Heart left ventricle (tissue), 16 donors: ENCODE measurements at regions not wholly inside any gene's neighbourhood (a gene's known extent, or its start where the extent isn't known, plus 50 kb on each side); places are given as distances from the start of the nearest gene placed in this dataset.

ENCODE experiments used
- ATAC-seq, 4 donors: fragments of 200-7000 bp; cut with Tn5 transposase; one replicate each; pipeline ENCODE4 v1.9.1; 2020 to 2022; ENCODE audit warnings: moderate library complexity in 4 of 4, mild to moderate bottlenecking in 3 of 4, moderate number of reproducible peaks in 1 of 4
- DNase-seq, 5 donors: peaks; one replicate each; pipeline ENCODE4 v3.0.0-alpha.2; 2020
- H3K27ac ChIP-seq, 12 donors: fragments of 200-600 bp; sonication (generic) in 4 of 12; one replicate each; pipeline versions ENCODE4 v1.5.0 to v1.8.0; 2016 to 2022; ENCODE audit warnings: mild to moderate bottlenecking in 2 of 12
- H3K27me3 ChIP-seq, 9 donors: fragments of 200-600 bp; sonication (generic) in 2 of 9; one replicate each; pipeline versions ENCODE4 v1.5.1 to v1.8.0; 2016 to 2022; ENCODE audit warnings: mild to moderate bottlenecking in 3 of 9
- H3K36me3 ChIP-seq, 9 donors: fragments of 200-600 bp; sonication (generic) in 2 of 9; one replicate each; pipeline versions ENCODE4 v1.5.0 to v1.8.0; 2018 to 2022; ENCODE audit warnings: mild to moderate bottlenecking in 2 of 9
- H3K4me1 ChIP-seq, 12 donors: fragments of 200-600 bp; sonication (generic) in 4 of 12; one replicate each; pipeline versions ENCODE4 v1.5.0 to v1.8.0; 2016 to 2022; ENCODE audit warnings: mild to moderate bottlenecking in 3 of 12
- H3K4me3 ChIP-seq, 12 donors: fragments of 200-600 bp; sonication (generic) in 4 of 12; one replicate each; pipeline versions ENCODE4 v1.5.0 to v1.8.0; 2017 to 2022; ENCODE audit warnings: mild to moderate bottlenecking in 9 of 12, moderate library complexity in 4 of 12
- H3K9me3 ChIP-seq, 12 donors: fragments of 200-600 bp; sonication (generic) in 4 of 12; one replicate each; pipeline versions ENCODE4 v1.5.0 to v1.8.0; 2016 to 2022; ENCODE audit warnings: mild to moderate bottlenecking in 1 of 12
- POLR2A ChIP-seq, 2 donors: fragments of 450-650 bp; IDR thresholded peaks; one replicate each; pipeline ENCODE4 v1.6.1; 2017; ENCODE audit warnings: antibody characterized with exemption in 2 of 2, mild to moderate bottlenecking in 2 of 2, moderate library complexity in 2 of 2
- WGBS, 4 donors: extraction: QIAGEN DNeasy Blood & Tissue Kit in 2 of 4; methylation state at CpG; one replicate each; pipeline versions ENCODE4 v1.1.5 to v1.1.7; 2013 to 2018; 5-methylcytosine and 5-hydroxymethylcytosine counted together
- intact Hi-C, 10 donors: fragments of 100-400 bp; cut with DNase I; formaldehyde crosslinking; loops; one replicate each; pipeline versions ENCODE4 v1.11.1 to v1.14.2; 2022
- TF ChIP-seq, protein P1 (sequence below), 12 donors: fragments of 200-600 bp; sonication (generic) in 4 of 12; IDR thresholded peaks; one replicate each; pipeline versions ENCODE4 v1.5.0 to v1.8.0; 2018 to 2022; ENCODE audit warnings: antibody characterized with exemption in 12 of 12, mild to moderate bottlenecking in 5 of 12
- donor health status: ischemic (EF 13 %, LVEDD 7.1; RV severe dilation, severe dysfunction).
- donor health status: healthy with polysubstance abuse.
- donor health status: DM: no; HTN: yes; CAD: no.
- donor health status: DM: no; HTN: no; CAD: no.
- donor health status: ischemic (EF 25% LVEDD 6.9; RV normal size, moderate dysfunction).
- donor health status: ischemic (EF 25% LVEDD 5.7; RV mildly dilated, moderate dysfunction).
- donor health status: healthy.
- donor health status: DM: yes; HTN: yes; CAD: no.
- donor health status: ischemic (EF 35%, LVEDD 5.7; RV mildly dilated, moderate dysfunction).
- donor health status: nonischemic (EF 11% LVEDD 7.7; RV severe dilation, severe dysfunction).
- donor health status: DM: yes; HTN: yes; CAD: no.
- donor health status: PGD.
- donor health status: ischemic (EF 29% LVEDD 5.4; RV normal size, mild dysfunction).
- donor health status: nonischemic (EF 23%, LVEDD 6.1; RV moderate dilation, normal function).

DNA sequence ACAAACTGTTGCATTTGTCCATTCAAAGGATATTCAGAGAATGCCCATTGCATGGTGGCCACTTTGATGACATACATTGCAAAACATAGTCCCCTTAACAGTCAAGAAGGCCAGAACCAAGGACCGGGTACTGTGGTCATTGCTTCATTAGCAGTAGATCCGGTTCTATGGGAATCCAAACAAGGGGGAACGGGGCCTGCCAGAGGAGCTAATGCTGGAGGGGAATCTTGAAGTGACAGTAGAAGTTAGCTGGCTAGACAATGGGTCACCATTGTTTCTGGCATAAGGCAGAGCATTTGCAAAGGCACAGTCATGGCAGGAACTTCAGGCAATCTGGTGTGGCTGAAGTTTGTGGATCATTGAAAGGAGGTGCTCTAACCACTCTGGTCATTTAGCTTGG is 279.7 kb downstream of the SS18 start:
- intact Hi-C loops, result loop anchor here in 1 of 10 donors (10.0 kb wide), 1 partner anchor 276 kb away; no protein-coding TSS in a partner anchor
- H3K36me3 ChIP-seq, result no peaks in the 10 kb centered on the region
- no peaks in the 10 kb centered on the region for H3K4me1 ChIP-seq
- H3K27ac ChIP-seq, result no peak overlapping the region
- 91 to 98% (median 93%) methylated on average over 3 of the region's 3 CpGs for WGBS, 4 donors
- H3K9me3 ChIP-seq, result no peaks in the 10 kb centered on the region
- no peaks in the 10 kb centered on the region for H3K27me3 ChIP-seq
- DNase-seq, result no peak
- ATAC-seq, result no peak
- no peak overlapping the region for H3K4me3 ChIP-seq
- no peak for TF ChIP-seq POLR2A (IDR thresholded peaks at IDR 0.05)
- TF ChIP-seq, protein P1, sequence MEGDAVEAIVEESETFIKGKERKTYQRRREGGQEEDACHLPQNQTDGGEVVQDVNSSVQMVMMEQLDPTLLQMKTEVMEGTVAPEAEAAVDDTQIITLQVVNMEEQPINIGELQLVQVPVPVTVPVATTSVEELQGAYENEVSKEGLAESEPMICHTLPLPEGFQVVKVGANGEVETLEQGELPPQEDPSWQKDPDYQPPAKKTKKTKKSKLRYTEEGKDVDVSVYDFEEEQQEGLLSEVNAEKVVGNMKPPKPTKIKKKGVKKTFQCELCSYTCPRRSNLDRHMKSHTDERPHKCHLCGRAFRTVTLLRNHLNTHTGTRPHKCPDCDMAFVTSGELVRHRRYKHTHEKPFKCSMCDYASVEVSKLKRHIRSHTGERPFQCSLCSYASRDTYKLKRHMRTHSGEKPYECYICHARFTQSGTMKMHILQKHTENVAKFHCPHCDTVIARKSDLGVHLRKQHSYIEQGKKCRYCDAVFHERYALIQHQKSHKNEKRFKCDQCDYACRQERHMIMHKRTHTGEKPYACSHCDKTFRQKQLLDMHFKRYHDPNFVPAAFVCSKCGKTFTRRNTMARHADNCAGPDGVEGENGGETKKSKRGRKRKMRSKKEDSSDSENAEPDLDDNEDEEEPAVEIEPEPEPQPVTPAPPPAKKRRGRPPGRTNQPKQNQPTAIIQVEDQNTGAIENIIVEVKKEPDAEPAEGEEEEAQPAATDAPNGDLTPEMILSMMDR (IDR thresholded peaks at IDR 0.05), result no peak

DNA sequence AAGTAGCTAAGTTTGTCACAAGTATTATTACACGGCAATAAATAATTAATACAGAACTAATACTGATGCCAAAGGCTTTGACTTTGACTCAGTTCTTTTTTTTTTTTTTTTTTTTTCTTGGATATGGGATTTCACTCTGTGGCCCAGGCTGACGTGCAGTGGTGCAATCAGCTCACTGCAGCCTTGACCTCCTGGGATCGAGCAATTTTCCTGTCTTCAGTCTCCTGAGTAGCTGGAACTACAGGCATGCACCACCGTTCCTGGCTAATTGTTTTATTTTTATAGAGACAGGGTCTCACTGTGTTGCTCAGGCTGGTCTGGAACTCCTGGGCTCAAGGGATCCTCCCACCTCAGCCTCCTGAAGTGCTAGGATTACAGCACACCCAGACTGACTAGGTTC is 284.5 kb downstream of the SS18 start:
- TF ChIP-seq, protein P1 (IDR thresholded peaks at IDR 0.05), result no peak
- no peak for TF ChIP-seq POLR2A (IDR thresholded peaks at IDR 0.05)
- DNase-seq (no peak), ATAC-seq (no peak)
- Histone ChIP-seq H3K4me1 (no peaks in the 10 kb centered on the region), H3K4me3 (no peak overlapping the region), H3K27ac (no peak overlapping the region), H3K9me3 (peaks cover 0 to 6% (median 0%) of the 10 kb centered on the region in 12 donors), H3K36me3 (no peaks in the 10 kb centered on the region), H3K27me3 (no peaks in the 10 kb centered on the region)
- intact Hi-C loops, result no loop called here
- WGBS, 4 donors, result 72 to 85% (median 77%) methylated on average over 4 of the region's 4 CpGs

DNA sequence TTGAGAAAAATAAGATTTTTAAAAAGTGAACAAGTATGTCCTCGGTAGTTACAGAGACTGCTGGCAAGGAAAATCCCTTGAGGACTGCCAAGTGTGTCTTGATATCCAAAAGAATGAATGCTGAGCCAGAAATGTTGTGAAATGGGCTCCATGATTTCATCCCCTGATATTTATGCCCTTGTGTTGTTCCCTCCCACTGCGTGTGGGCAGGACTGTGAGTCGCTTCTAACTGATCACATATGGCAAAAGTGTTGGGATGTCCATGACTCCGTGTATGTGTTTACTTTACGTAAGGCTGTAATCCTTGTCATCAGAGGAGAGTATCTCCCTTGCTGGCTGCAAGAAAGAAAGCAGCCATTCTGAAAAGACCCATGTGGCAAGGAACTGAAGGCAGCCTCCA is 285.1 kb downstream of the SS18 start:
- H3K4me1 ChIP-seq, result no peaks in the 10 kb centered on the region
- TF ChIP-seq POLR2A (IDR thresholded peaks at IDR 0.05), result no peak
- 70 to 80% (median 75%) methylated on average over 5 of the region's 5 CpGs for WGBS, 4 donors
- no peak overlapping the region for H3K27ac ChIP-seq
- H3K4me3 ChIP-seq, result no peak overlapping the region
- H3K36me3 ChIP-seq, result no peaks in the 10 kb centered on the region
- peak in 2 of 4 donors; percentile 29 to 45 for ATAC-seq
- no peak for DNase-seq
- peaks cover 0 to 6% (median 0%) of the 10 kb centered on the region in 12 donors for H3K9me3 ChIP-seq
- H3K27me3 ChIP-seq, result no peaks in the 10 kb centered on the region
- intact Hi-C loops, result no loop called here

DNA sequence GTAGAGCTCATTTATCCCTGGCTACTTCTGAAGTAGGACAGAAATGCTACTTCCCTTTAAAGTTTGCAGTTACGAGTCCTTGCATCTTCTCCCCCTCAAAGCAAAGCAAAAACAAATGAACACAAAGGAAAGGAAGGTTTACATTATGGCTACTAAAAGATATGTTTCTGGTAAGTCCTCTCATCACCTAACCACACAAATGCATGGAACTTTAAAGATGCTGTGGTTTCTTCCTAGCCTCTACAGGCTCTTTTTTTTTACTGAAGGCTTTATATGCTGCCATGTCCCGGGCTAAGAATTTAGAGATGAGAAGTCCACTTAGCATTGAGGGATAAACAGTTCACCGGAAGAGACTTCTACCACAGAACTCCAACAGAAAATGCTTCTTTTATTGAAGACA is 291.2 kb downstream of the SS18 start:
- 81 to 92% (median 89%) methylated on average over 3 of the region's 3 CpGs for WGBS, 4 donors
- Histone ChIP-seq H3K9me3 (peaks cover 0 to 6% (median 0%) of the 10 kb centered on the region in 12 donors), H3K36me3 (no peaks in the 10 kb centered on the region), H3K4me1 (no peaks in the 10 kb centered on the region), H3K27ac (no peak overlapping the region), H3K27me3 (no peaks in the 10 kb centered on the region), H3K4me3 (no peak overlapping the region)
- ATAC-seq, result no peak
- DNase-seq, result no peak
- intact Hi-C loops, result no loop called here
- TF ChIP-seq POLR2A (IDR thresholded peaks at IDR 0.05), result no peak
- TF ChIP-seq, protein P1 (IDR thresholded peaks at IDR 0.05), result no peak

DNA sequence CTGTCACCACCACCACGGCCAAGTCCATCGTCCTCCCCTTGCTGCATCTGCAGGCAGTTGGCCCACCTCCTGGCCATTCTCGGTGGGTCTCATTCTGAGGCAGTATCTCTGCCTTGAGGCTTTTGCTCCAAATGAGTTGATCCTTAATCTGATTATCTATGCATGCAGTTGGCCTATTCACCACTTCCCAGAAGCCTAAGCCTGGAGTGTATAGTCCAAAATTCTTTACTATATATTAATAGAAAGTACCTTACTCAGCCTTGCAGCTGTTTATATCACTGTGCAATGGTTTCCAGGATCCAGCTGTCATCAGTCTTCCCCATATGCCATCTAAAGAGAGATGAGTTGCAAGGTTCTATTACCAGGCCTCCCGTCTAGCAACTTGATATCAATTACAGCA is 292.4 kb downstream of the SS18 start:
- ATAC-seq, result no peak

More for the DNA sequence above, 292.4 kb downstream of the SS18 start:
- H3K9me3 ChIP-seq, result peaks cover 0 to 6% (median 0%) of the 10 kb centered on the region in 12 donors
- H3K4me3 ChIP-seq, result no peak overlapping the region
- no peaks in the 10 kb centered on the region for H3K36me3 ChIP-seq
- no peaks in the 10 kb centered on the region for H3K27me3 ChIP-seq
- TF ChIP-seq, protein P1 (IDR thresholded peaks at IDR 0.05), result no peak
- no peak for TF ChIP-seq POLR2A (IDR thresholded peaks at IDR 0.05)
- no peak overlapping the region for H3K27ac ChIP-seq
- 73 to 78% (median 76%) methylated on average over 4 of the region's 4 CpGs for WGBS, 4 donors
- intact Hi-C loops, result no loop called here
- no peaks in the 10 kb centered on the region for H3K4me1 ChIP-seq
- DNase-seq, result no peak
